H1 (cell line): ENCODE measurements at regions not wholly inside any gene's neighbourhood (a gene's known extent, or its start where the extent isn't known, plus 50 kb on each side); places are given as distances from the start of the nearest gene placed in this dataset.

ENCODE experiments used
- CTCF ChIA-PET: fragments of 300-600 bp; sonication (Branson Sonifier 250); formaldehyde crosslinking; loops from one replicate; lab custom pipeline; 2021; ENCODE audit not compliant: partially characterized antibody; lab: Charles Lee
- POLR2A ChIA-PET: fragments of 300-600 bp; sonication (Branson Sonifier 250); formaldehyde crosslinking; loops from one replicate; lab custom pipeline; 2021; ENCODE audit warnings: inconsistent platforms; ENCODE audit not compliant: partially characterized antibody; lab: Charles Lee
- DNase-seq, 2 experiments: peaks; one replicate each; pipeline versions ENCODE4 v3.0.0 to v3.0.0-alpha.2; 2010 to 2022; ENCODE audit warnings: low spot score in 2 of 2, low read depth in 1 of 2, mixed read lengths in 1 of 2
- FAIRE-seq: peaks from 2 replicates; lab custom pipeline; 2011; peaks lifted over from hg19 to GRCh38; lab: Jason Lieb, UNC
- H2AFZ ChIP-seq: 2 replicates; pipeline ENCODE4 v1.8.1; 2012; ENCODE audit warnings: low read length, inconsistent platforms
- H2AK5ac ChIP-seq: 2 replicates; pipeline ENCODE4 v1.6.1; 2013; ENCODE audit warnings: low read depth, low read length
- H2BK120ac ChIP-seq: replicated peaks from 2 replicates; pipeline ENCODE3; 2013; ENCODE audit warnings: low read depth, low read length, inconsistent platforms
- H2BK12ac ChIP-seq: 2 replicates; pipeline ENCODE4 v1.6.1; 2013; ENCODE audit warnings: low read depth, low read length
- H2BK15ac ChIP-seq: 2 replicates; pipeline ENCODE4 v1.6.1; 2013; ENCODE audit warnings: low read length
- H2BK20ac ChIP-seq: 2 replicates; pipeline ENCODE4 v1.6.1; 2013; ENCODE audit warnings: low read length
- H2BK5ac ChIP-seq: 2 replicates; pipeline ENCODE4 v1.6.1; 2013; ENCODE audit warnings: low read depth, low read length
- H3K14ac ChIP-seq: 2 replicates; pipeline ENCODE4 v1.6.1; 2013; ENCODE audit warnings: inconsistent platforms; ENCODE audit not compliant: insufficient read length
- H3K18ac ChIP-seq: 2 replicates; pipeline ENCODE4 v1.6.1; 2013; ENCODE audit warnings: low read length; ENCODE audit errors: extremely low read depth
- H3K23ac ChIP-seq: 2 replicates; pipeline ENCODE4 v1.6.1; 2013; ENCODE audit warnings: inconsistent platforms; ENCODE audit not compliant: insufficient read length
- H3K23me2 ChIP-seq: 2 replicates; pipeline ENCODE4 v1.6.1; 2013; ENCODE audit warnings: low read depth, low read length
- H3K27ac ChIP-seq: 2 replicates; pipeline ENCODE4 v1.6.1; 2011; ENCODE audit warnings: low read depth, low read length, inconsistent platforms
- H3K27me3 ChIP-seq, 4 experiments: replicated peaks in 1 of 4; 1 replicate in 1 of 4; 2 replicates in 3 of 4; pipeline versions ENCODE4 v1.6.1 to v1.8.1; 2011 to 2013; ENCODE audit warnings: low read length in 3 of 4, mild to moderate bottlenecking in 3 of 4, inconsistent platforms in 2 of 4, mixed read lengths in 2 of 4, moderate library complexity in 1 of 4; ENCODE audit not compliant: control insufficient read depth in 3 of 4, insufficient read depth in 3 of 4; ENCODE audit errors: extremely low read depth in 1 of 4
- H3K36me3 ChIP-seq, 4 experiments: 2 replicates each; pipeline versions ENCODE4 v1.6.1 to v1.8.1; 2011 to 2013; ENCODE audit warnings: mild to moderate bottlenecking in 4 of 4, low read length in 3 of 4, moderate library complexity in 2 of 4, control low read depth in 1 of 4, inconsistent platforms in 1 of 4; ENCODE audit not compliant: insufficient read depth in 4 of 4, control insufficient read depth in 2 of 4
- H3K4ac ChIP-seq: replicated peaks from 2 replicates; pipeline ENCODE3; 2013; ENCODE audit warnings: low read length, low read depth, mixed read lengths, inconsistent platforms; ENCODE audit not compliant: insufficient read length
- H3K4me1 ChIP-seq, 4 experiments: replicated peaks in 1 of 4; 1 replicate in 1 of 4; 2 replicates in 3 of 4; pipeline versions ENCODE4 v1.6.1 to v1.8.1; 2011 to 2013; ENCODE audit warnings: low read length in 3 of 4, inconsistent platforms in 2 of 4, mixed read lengths in 1 of 4; ENCODE audit not compliant: insufficient read depth in 4 of 4, control insufficient read depth in 3 of 4
- H3K4me2 ChIP-seq, 2 experiments: 2 replicates each; pipeline versions ENCODE4 v1.6.1 to v1.8.1; 2011 to 2013; ENCODE audit warnings: low read depth in 2 of 2, low read length in 2 of 2, control low read depth in 1 of 2, inconsistent platforms in 1 of 2, mild to moderate bottlenecking in 1 of 2; ENCODE audit not compliant: insufficient read depth in 1 of 2
- H3K4me3 ChIP-seq, 4 experiments: fragments of 200-600, 300-600 bp in 1 of 4; sonication (generic), shearing (Covaris generic), sonication (Bioruptor Twin) in 1 of 4; 2 replicates each; pipeline versions ENCODE4 v1.5.1 to v1.8.1; 2011 to 2016; ENCODE audit warnings: low read length in 4 of 4, low read depth in 3 of 4, control low read depth in 2 of 4, inconsistent platforms in 2 of 4, mild to moderate bottlenecking in 2 of 4, mixed read lengths in 1 of 4, moderate library complexity in 1 of 4; ENCODE audit not compliant: insufficient read depth in 2 of 4; ENCODE audit errors: extremely low read depth in 1 of 4
- H3K56ac ChIP-seq: replicated peaks from 2 replicates; pipeline ENCODE3; 2013; ENCODE audit warnings: low read depth, mild to moderate bottlenecking, mixed read lengths, low read length, inconsistent platforms; ENCODE audit not compliant: insufficient read length
- H3K79me1 ChIP-seq: 2 replicates; pipeline ENCODE4 v1.6.1; 2013; ENCODE audit warnings: low read depth, low read length, control low read depth
- H3K79me2 ChIP-seq, 2 experiments: 2 replicates each; pipeline versions ENCODE4 v1.6.1 to v1.8.1; 2012 to 2013; ENCODE audit warnings: low read length in 2 of 2, mild to moderate bottlenecking in 2 of 2, inconsistent platforms in 1 of 2; ENCODE audit not compliant: insufficient read depth in 2 of 2, control insufficient read depth in 1 of 2
- H3K9ac ChIP-seq, 4 experiments: replicated peaks in 1 of 4; 1 replicate in 1 of 4; 2 replicates in 3 of 4; pipeline versions ENCODE4 v1.6.1 to v1.8.1; 2011 to 2013; ENCODE audit warnings: low read depth in 3 of 4, low read length in 3 of 4, control low read depth in 2 of 4, mild to moderate bottlenecking in 2 of 4, moderate library complexity in 2 of 4, inconsistent platforms in 1 of 4; ENCODE audit errors: extremely low read depth in 1 of 4
- H3K9me3 ChIP-seq, 2 experiments: 2 replicates each; pipeline versions ENCODE4 v1.6.1 to v1.8.1; 2012 to 2013; ENCODE audit warnings: mild to moderate bottlenecking in 2 of 2, moderate library complexity in 2 of 2, control low read depth in 1 of 2, inconsistent platforms in 1 of 2, low read depth in 1 of 2, low read length in 1 of 2, mixed read lengths in 1 of 2; ENCODE audit not compliant: insufficient read depth in 2 of 2
- H4K20me1 ChIP-seq, 2 experiments: replicated peaks in 1 of 2; 2 replicates each; pipeline versions ENCODE3 to v1.8.1; 2011 to 2013; ENCODE audit warnings: inconsistent platforms in 2 of 2, low read length in 2 of 2, mild to moderate bottlenecking in 1 of 2; ENCODE audit not compliant: insufficient read depth in 2 of 2, control insufficient read depth in 1 of 2
- H4K5ac ChIP-seq: 2 replicates; pipeline ENCODE4 v1.6.1; 2013; ENCODE audit warnings: low read length, low read depth, mixed read lengths, inconsistent platforms; ENCODE audit not compliant: insufficient read length
- H4K8ac ChIP-seq: 2 replicates; pipeline ENCODE4 v1.8.0; 2013; ENCODE audit warnings: mild to moderate bottlenecking, moderate library complexity, low read length, inconsistent platforms; ENCODE audit not compliant: insufficient read depth; ENCODE audit errors: extremely low read depth
- H4K91ac ChIP-seq: replicated peaks from 2 replicates; pipeline ENCODE3; 2013; ENCODE audit warnings: low read length, mixed read lengths, inconsistent platforms; ENCODE audit not compliant: insufficient read length
- CEBPB ChIP-seq: IDR thresholded peaks from 2 replicates; pipeline ENCODE4 v1.6.1; 2012; ENCODE audit warnings: low read depth, low read length
- WGBS, 2 experiments: shearing (Covaris generic) in 1 of 2; methylation state at CpG; one replicate each; pipeline versions ENCODE4 v1.1.6 to v1.1.7; 2013 to 2015; ENCODE audit warnings: low lambda C conversion rate in 2 of 2, mixed read lengths in 2 of 2, inconsistent platforms in 1 of 2, low coverage in 1 of 2, missing lambda C conversion rate in 1 of 2; ENCODE audit not compliant: insufficient replicate concordance in 2 of 2, insufficient coverage in 1 of 2, insufficient read length in 1 of 2; ENCODE audit errors: extremely low coverage in 1 of 2, missing lambda C conversion rate in 1 of 2; 5-methylcytosine and 5-hydroxymethylcytosine counted together

DNA sequence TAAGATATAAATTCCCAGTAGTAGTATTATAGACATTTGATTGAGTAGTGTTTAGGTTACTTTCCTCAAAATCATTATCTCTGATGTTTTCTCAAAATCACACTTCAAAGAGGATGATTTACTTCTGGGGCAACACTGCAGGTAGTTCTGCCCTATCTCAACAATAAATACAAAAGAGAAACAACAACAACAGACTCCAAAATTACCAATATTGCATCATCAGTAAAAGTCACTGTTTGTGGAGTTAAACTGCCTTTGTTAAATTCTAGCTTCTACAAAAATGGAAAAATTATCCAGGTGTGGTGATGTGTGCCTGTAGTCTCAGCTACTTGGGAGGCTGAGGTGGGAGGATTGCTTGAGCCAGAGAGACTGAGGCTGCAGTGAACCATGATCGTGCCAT is 637.6 kb upstream of the ZNF608 start:
- Histone ChIP-seq H3K23me2 (no peaks in the 10 kb centered on the region), H3K9ac (no peak overlapping the region), H2AK5ac (no peak overlapping the region), H3K23ac (no peak overlapping the region), H3K14ac (no peak overlapping the region), H4K5ac (no peak overlapping the region), H4K91ac (no peak overlapping the region), H2BK120ac (no peak overlapping the region), H3K4me1 (peaks cover 0 to 3% (median 0%) of the 10 kb centered on the region in 4 experiments; a peak in 2 of 7 replicates), H2BK20ac (no peak overlapping the region), H3K79me2 (no peaks in the 10 kb centered on the region), H3K4me2 (no peak overlapping the region), H2BK12ac (no peak overlapping the region), H3K56ac (no peak overlapping the region), H2BK5ac (no peak overlapping the region), H2AFZ (no peak overlapping the region), H3K18ac (no peak overlapping the region), H3K79me1 (no peaks in the 10 kb centered on the region), H3K4me3 (no peak overlapping the region), H2BK15ac (no peak overlapping the region), H3K4ac (no peak overlapping the region), H3K9me3 (no peaks in the 10 kb centered on the region), H3K36me3 (no peaks in the 10 kb centered on the region), H3K27ac (no peak overlapping the region), H4K20me1 (no peaks in the 10 kb centered on the region), H3K27me3 (no peaks in the 10 kb centered on the region), H4K8ac (no peak overlapping the region)
- DNase-seq (no peak), FAIRE-seq (no peak)
- WGBS, 2 experiments = 100% methylated on average over 1 of the region's 1 CpG; no CpG with 5 or more reads in 1 of the 2 experiments
- CTCF ChIA-PET = no interaction called here
- POLR2A ChIA-PET = no interaction called here
- TF ChIP-seq CEBPB = 0 out of 2 replicates have a peak, but pooled peaks have one; percentile 30
